HCT116 (cell line): ENCODE measurements at regions not wholly inside any gene's neighbourhood (a gene's known extent, or its start where the extent isn't known, plus 50 kb on each side); places are given as distances from the start of the nearest gene placed in this dataset.

Experiments used
- CEBPB ChIP-seq: IDR thresholded peaks from 2 replicates; pipeline ENCODE4 v1.6.1; 2012; ENCODE audit warnings: low read depth
- CTCF ChIP-seq, 3 experiments: fragments of 200-600 bp in 1 of 3; sonication (generic) in 1 of 3; IDR thresholded peaks in 2 of 3; conservative IDR thresholded peaks in 1 of 3; 2 replicates each; pipeline ENCODE4 v1.5.1; 2012 to 2017; ENCODE audit warnings: low read depth in 2 of 3, low read length in 2 of 3, antibody characterized with exemption in 1 of 3, borderline replicate concordance in 1 of 3, control low read depth in 1 of 3, mild to moderate bottlenecking in 1 of 3, mixed read lengths in 1 of 3, mixed run types in 1 of 3, moderate library complexity in 1 of 3; ENCODE audit not compliant: insufficient read depth in 1 of 3
- JUND ChIP-seq: IDR thresholded peaks from 2 replicates; pipeline ENCODE4 v1.6.1; 2012
- MAX ChIP-seq: IDR thresholded peaks from 2 replicates; pipeline ENCODE4 v1.6.1; 2012
- POLR2A ChIP-seq: IDR thresholded peaks from 2 replicates; pipeline ENCODE4 v1.7.0; 2011; ENCODE audit warnings: borderline replicate concordance; ENCODE audit not compliant: insufficient read depth, insufficient read length; ENCODE audit errors: extremely low read depth
- POLR2AphosphoS5 ChIP-seq: IDR thresholded peaks from 2 replicates; pipeline ENCODE4 v1.6.1; 2011; ENCODE audit warnings: mild to moderate bottlenecking, low read depth, low read length, moderate library complexity
- RAD21 ChIP-seq: IDR thresholded peaks from 2 replicates; pipeline ENCODE4 v1.6.1; 2012; ENCODE audit warnings: low read depth, mild to moderate bottlenecking
- SRF ChIP-seq: IDR thresholded peaks from 2 replicates; pipeline ENCODE4 v1.6.1; 2012; ENCODE audit warnings: low read depth
- YY1 ChIP-seq: IDR thresholded peaks from 2 replicates; pipeline ENCODE4 v1.6.1; 2011; ENCODE audit warnings: low read length, low read depth, moderate library complexity, mild to moderate bottlenecking; ENCODE audit not compliant: insufficient replicate concordance; ENCODE audit errors: extremely low read depth

- TF ChIP-seq CTCF (IDR thresholded peaks at IDR 0.05 in 2 of 3, conservative IDR thresholded peaks at IDR 0.05 in 1 of 3; ENCODE audit: borderline replicate concordance in 1 of 3, insufficient read depth in 1 of 3, low read depth in 2 of 3, low read length in 2 of 3) (no peak), POLR2A (no peak), RAD21 (no peak), CEBPB (no peak), JUND (no peak), SRF (no peak), POLR2AphosphoS5 (no peak), MAX (no peak), YY1 (no peak)
These were observed 428.3 kb upstream of the NOVA1 start for GRCh38 chr14:27026097-27026496.
